Lower lobe of right lung (tissue), 2 donors: ENCODE measurements at regions not wholly inside any gene's neighbourhood (a gene's known extent, or its start where the extent isn't known, plus 50 kb on each side); places are given as distances from the start of the nearest gene placed in this dataset.

ENCODE experiments used
- ATAC-seq, 2 donors: fragments of 200-7000 bp; cut with Tn5 transposase; one replicate each; pipeline ENCODE4 v1.9.1; 2020 to 2022; ENCODE audit warnings: mild to moderate bottlenecking in 2 of 2, moderate library complexity in 2 of 2
- DNase-seq: peaks from one replicate; pipeline ENCODE4 v3.0.0-alpha.2; 2020
- H3K27ac ChIP-seq: fragments of 200-600 bp; one replicate; pipeline ENCODE4 v1.8.0; 2022
- H3K27me3 ChIP-seq: fragments of 200-600 bp; one replicate; pipeline ENCODE4 v1.8.0; 2022; ENCODE audit warnings: low read depth
- H3K36me3 ChIP-seq: fragments of 200-600 bp; one replicate; pipeline ENCODE4 v1.8.0; 2022; ENCODE audit warnings: mild to moderate bottlenecking
- H3K4me1 ChIP-seq: fragments of 200-600 bp; one replicate; pipeline ENCODE4 v1.8.0; 2022
- H3K4me3 ChIP-seq: fragments of 200-600 bp; one replicate; pipeline ENCODE4 v1.8.0; 2022; ENCODE audit warnings: mild to moderate bottlenecking
- H3K9me3 ChIP-seq: fragments of 200-600 bp; one replicate; pipeline ENCODE4 v1.8.0; 2022
- intact Hi-C: fragments of 100-400 bp; cut with DNase I; formaldehyde crosslinking; loops from one replicate; pipeline ENCODE4 v1.11.0; 2022
- TF ChIP-seq, protein P1 (sequence below): fragments of 200-600 bp; IDR thresholded peaks from one replicate; pipeline ENCODE4 v1.8.0; 2022; ENCODE audit warnings: antibody characterized with exemption, mild to moderate bottlenecking
- donor health status: DM: no; HTN: yes; CAD: no; lungs with severe emphysema.

DNA sequence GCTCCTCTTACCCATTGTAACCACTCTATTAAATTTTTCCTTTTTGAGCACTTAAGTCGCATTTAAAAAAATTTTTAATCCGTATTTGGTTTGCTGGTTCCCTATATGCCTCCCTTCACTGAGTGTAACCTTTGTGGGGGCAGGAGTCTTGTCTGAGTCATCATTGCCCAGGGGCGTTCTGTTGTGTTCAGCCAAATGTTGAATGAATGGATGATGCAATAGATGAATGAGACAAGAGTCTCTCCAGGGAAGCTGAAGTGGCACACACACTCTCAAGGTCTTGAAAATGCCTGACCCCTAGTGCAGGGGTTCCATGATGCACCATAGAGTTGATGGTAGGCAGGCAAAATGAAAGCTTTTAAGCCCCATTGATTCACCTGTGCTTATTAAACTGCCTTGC is 123.0 kb upstream of the RBFOX1 start:
- no peaks in the 10 kb centered on the region for H3K4me1 ChIP-seq
- no peak for ATAC-seq
- DNase-seq, result no peak
- no peak overlapping the region for H3K4me3 ChIP-seq
- no peak overlapping the region for H3K27ac ChIP-seq
- H3K27me3 ChIP-seq, result no peaks in the 10 kb centered on the region
- intact Hi-C loops, result no loop called here
- H3K9me3 ChIP-seq, result no peaks in the 10 kb centered on the region
- TF ChIP-seq, protein P1, sequence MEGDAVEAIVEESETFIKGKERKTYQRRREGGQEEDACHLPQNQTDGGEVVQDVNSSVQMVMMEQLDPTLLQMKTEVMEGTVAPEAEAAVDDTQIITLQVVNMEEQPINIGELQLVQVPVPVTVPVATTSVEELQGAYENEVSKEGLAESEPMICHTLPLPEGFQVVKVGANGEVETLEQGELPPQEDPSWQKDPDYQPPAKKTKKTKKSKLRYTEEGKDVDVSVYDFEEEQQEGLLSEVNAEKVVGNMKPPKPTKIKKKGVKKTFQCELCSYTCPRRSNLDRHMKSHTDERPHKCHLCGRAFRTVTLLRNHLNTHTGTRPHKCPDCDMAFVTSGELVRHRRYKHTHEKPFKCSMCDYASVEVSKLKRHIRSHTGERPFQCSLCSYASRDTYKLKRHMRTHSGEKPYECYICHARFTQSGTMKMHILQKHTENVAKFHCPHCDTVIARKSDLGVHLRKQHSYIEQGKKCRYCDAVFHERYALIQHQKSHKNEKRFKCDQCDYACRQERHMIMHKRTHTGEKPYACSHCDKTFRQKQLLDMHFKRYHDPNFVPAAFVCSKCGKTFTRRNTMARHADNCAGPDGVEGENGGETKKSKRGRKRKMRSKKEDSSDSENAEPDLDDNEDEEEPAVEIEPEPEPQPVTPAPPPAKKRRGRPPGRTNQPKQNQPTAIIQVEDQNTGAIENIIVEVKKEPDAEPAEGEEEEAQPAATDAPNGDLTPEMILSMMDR, result no peak
- no peaks in the 10 kb centered on the region for H3K36me3 ChIP-seq

DNA sequence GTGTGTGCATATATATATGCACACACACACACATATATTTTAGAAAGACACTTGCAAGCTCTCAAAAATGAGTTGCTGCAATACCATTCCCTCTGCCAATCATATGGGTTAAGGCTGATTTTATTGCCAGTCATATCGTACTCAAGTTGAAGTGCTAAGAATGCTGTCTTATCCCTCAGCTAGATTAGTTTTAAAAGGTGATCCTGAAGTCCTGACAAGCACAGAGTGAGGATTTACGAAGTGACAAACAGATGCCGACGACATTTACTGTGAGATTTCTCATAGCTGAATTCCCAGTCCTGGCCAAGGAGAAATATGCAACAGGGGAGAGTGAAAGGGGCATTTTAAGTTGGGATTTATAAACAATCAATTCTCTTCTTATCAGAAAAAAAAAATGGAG is 126.2 kb upstream of the RBFOX1 start:
- no peaks in the 10 kb centered on the region for H3K4me1 ChIP-seq
- no peaks in the 10 kb centered on the region for H3K9me3 ChIP-seq
- no peak overlapping the region for H3K27ac ChIP-seq
- no peaks in the 10 kb centered on the region for H3K27me3 ChIP-seq
- H3K4me3 ChIP-seq, result no peak overlapping the region
- DNase-seq (no peak), ATAC-seq (no peak)
- no peaks in the 10 kb centered on the region for H3K36me3 ChIP-seq
- TF ChIP-seq, protein P1, result no peak
- intact Hi-C loops, result no loop called here

DNA sequence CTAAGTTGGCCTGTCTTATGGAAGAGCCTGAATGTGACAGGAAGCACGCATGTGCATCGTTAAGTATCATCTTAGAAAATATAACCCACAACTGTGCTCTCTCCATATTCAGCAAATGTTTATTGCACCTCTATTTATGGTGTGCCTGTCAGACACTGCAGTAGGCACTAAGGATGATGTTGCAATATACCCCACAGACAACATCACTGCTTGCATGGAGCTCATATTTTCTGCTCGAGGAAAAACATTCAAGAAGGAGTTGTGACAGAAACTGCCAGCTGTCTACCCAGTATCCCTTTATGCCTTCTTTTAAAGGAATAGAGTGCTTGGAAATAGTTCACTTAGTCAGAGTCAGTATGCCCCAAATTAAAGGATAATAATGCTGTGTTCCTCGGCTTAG is 132.3 kb upstream of the RBFOX1 start:
- intact Hi-C loops, result no loop called here
- TF ChIP-seq, protein P1, result no peak
- H3K27ac ChIP-seq, result no peak overlapping the region
- ATAC-seq (no peak), DNase-seq (no peak)
- H3K4me3 ChIP-seq, result no peak overlapping the region
- H3K4me1 ChIP-seq, result no peaks in the 10 kb centered on the region
- H3K36me3 ChIP-seq, result no peaks in the 10 kb centered on the region
- H3K27me3 ChIP-seq, result no peaks in the 10 kb centered on the region
- no peaks in the 10 kb centered on the region for H3K9me3 ChIP-seq

DNA sequence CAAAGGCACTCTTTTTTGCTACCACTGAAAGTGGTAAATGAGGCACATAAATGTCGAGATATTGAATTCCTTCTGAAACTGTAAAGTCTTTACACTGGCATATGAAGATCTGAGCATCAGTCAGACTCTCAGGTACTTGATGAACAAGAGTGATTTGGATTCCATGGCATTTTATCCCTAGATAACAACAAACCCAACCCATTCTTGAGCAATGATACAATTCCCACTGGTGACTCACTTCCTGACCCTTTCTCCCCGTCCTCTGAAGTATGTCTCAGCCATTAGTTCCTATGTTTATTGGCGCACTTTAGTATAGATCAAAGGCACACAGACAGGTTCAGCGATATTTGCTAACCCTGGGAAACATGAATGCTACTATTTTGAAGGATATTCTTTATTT is 147.0 kb upstream of the RBFOX1 start:
- H3K27me3 ChIP-seq, result no peaks in the 10 kb centered on the region
- no peaks in the 10 kb centered on the region for H3K9me3 ChIP-seq
- no peaks in the 10 kb centered on the region for H3K36me3 ChIP-seq
- DNase-seq, result no peak
- no peaks in the 10 kb centered on the region for H3K4me1 ChIP-seq
- no peak overlapping the region for H3K4me3 ChIP-seq
- intact Hi-C loops, result no loop called here
- TF ChIP-seq, protein P1, result no peak
- no peak overlapping the region for H3K27ac ChIP-seq
- no peak for ATAC-seq

DNA sequence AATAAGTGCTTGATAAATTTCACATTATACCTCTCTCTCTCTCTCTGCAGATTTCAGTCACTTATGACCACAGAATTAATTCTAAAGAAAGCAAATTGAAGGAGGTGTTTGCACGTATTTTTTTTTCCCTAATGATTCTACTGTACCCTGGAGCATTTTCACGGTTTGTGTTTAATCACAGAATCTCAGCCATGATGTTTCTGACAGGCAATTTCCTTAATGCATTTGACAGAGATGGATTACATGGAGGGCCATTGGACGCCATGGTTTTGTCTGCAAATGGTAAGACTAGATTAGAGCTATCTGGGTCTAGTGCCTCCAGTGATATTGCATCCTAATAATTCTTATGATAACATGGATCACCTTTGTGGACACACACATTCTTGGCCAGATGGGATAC is 147.5 kb upstream of the RBFOX1 start:
- ATAC-seq, result no peak
- Histone ChIP-seq H3K9me3 (no peaks in the 10 kb centered on the region), H3K27me3 (no peaks in the 10 kb centered on the region), H3K4me3 (no peak overlapping the region), H3K4me1 (no peaks in the 10 kb centered on the region), H3K27ac (no peak overlapping the region), H3K36me3 (no peaks in the 10 kb centered on the region)
- TF ChIP-seq, protein P1, result no peak
- no peak for DNase-seq
- intact Hi-C loops, result no loop called here

DNA sequence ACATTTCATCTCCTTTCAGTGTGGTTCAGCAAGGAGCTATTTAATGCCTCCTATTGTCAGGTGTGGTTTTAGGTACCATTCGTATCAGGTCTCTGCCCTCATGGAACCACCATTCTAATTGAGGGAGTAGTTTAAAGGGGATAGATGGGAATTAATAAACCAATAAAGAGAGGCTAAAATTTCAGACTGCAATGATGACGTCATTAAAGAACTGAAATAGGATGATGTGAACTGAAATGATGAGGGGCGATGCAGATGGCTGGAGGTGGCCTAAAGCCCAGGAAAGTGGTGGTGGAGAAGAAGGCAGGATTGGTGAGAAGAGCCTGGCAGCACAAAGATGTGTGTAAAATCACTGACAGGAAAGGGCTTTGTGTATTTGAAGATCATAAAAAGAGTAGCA is 148.9 kb upstream of the RBFOX1 start:
- intact Hi-C loops, result no loop called here
- Histone ChIP-seq H3K9me3 (no peaks in the 10 kb centered on the region), H3K27me3 (no peaks in the 10 kb centered on the region), H3K4me3 (no peak overlapping the region), H3K36me3 (no peaks in the 10 kb centered on the region), H3K4me1 (no peaks in the 10 kb centered on the region), H3K27ac (no peak overlapping the region)
- TF ChIP-seq, protein P1, result no peak
- no peak for ATAC-seq
- DNase-seq, result no peak
